NB4 (cell line): ENCODE measurements at regions not wholly inside any gene's neighbourhood (a gene's known extent, or its start where the extent isn't known, plus 50 kb on each side); places are given as distances from the start of the nearest gene placed in this dataset.

ENCODE experiments used
- CTCF ChIP-seq: IDR thresholded peaks from one replicate; pipeline ENCODE4 v1.5.1; 2012; ENCODE audit warnings: low read depth, low read length
- POLR2A ChIP-seq: IDR thresholded peaks from 2 replicates; pipeline ENCODE4 v1.6.1; 2011; ENCODE audit warnings: mild to moderate bottlenecking; ENCODE audit not compliant: insufficient read length; ENCODE audit errors: extremely low read depth

DNA sequence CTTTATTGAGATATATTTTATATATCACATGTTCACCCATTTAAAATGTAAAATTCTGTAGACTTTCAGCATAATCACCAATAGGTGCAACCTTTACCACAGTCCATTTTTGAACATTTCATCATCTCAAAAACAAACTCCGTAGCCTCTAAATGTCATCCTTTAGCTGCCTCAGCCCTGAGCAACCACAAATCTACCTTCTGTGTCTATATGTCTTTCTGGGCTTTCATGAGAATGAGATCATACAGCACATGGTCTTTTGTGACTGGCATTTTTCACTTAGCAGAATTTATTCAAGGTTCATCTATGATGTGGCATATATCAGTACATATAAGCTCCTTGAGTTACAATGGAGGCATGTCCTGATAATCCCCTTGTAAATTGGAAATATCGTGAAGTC lies 320.5 kb downstream of the ETS1 start:
- TF ChIP-seq CTCF: no peak
- no peak for TF ChIP-seq POLR2A
